Kidney epithelial cell (primary cell): ENCODE measurements at regions not wholly inside any gene's neighbourhood (a gene's known extent, or its start where the extent isn't known, plus 50 kb on each side); places are given as distances from the start of the nearest gene placed in this dataset.
"Not testable (repeated sequence)": the region's sequence is repeated elsewhere in the genome, so short reads cannot be mapped to it uniquely, and the experiment has no call there.

Experiments used
- DNase-seq: peaks from one replicate; pipeline ENCODE4 v3.0.0-alpha.2; 2010; ENCODE audit warnings: low read depth
- H3K27me3 ChIP-seq: 2 replicates; pipeline ENCODE4 v1.6.0; 2011; ENCODE audit warnings: low read length; ENCODE audit not compliant: control insufficient read depth, insufficient read depth
- H3K36me3 ChIP-seq: 2 replicates; pipeline ENCODE4 v1.5.1; 2011; ENCODE audit warnings: low read length; ENCODE audit not compliant: control insufficient read depth, insufficient read depth
- H3K4me3 ChIP-seq: 2 replicates; pipeline ENCODE4 v1.5.1; 2011; ENCODE audit warnings: low read depth, mild to moderate bottlenecking, control low read depth, low read length
- CTCF ChIP-seq: IDR thresholded peaks from 2 replicates; pipeline ENCODE4 v1.5.1; 2011; ENCODE audit warnings: mild to moderate bottlenecking, moderate library complexity, low read length, control low read depth, inconsistent platforms; ENCODE audit not compliant: insufficient read depth, poor library complexity, severe bottlenecking

- Histone ChIP-seq H3K36me3 (no peaks in the 10 kb centered on the region), H3K4me3 (no peak overlapping the region), H3K27me3 (peaks cover 8% of the 10 kb centered on the region)
- TF ChIP-seq CTCF = no peak
- no peak for DNase-seq
These were observed 78.4 kb downstream of the CCNG2 start for GRCh38 chr4:77235289-77235854.

GRCh38 chr4:77236806-77237205, 79.8 kb downstream of the CCNG2 start:
- Histone ChIP-seq H3K4me3 (no peak overlapping the region), H3K27me3 (peaks cover 11% of the 10 kb centered on the region), H3K36me3 (no peaks in the 10 kb centered on the region)
- no peak for TF ChIP-seq CTCF
- no peak for DNase-seq

DNA sequence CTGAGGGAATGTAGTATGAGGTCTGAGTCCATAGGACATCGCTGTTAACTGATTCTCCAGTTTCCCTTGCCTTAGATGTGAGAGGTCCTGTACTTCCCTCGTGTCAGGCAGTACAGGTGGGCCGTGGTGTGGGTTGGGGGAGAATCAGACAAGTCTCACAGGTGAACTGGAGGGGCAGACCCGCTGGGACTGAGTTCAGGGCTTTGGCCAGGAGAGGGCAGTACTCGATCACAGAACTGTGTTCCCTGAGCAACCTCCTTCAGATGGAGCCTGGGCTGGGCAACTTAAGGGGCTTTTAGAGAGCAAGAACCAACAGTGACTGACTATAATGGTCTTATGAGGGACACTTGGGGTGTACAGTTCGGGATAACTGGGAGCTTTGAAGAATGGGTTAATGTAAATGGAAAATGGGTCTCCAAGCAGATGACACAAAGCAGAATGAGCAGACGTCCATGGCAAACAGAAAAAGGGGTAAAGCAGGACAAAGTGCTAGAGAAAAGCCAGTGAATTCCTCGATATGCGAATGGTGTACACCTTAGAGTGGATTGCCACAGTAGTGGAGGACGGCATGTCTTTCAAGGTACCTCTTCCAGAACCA, 83.6 kb downstream of the CCNG2 start:
- DNase-seq = no peak
- Histone ChIP-seq H3K4me3 (no peak overlapping the region), H3K27me3 (peaks cover 9% of the 10 kb centered on the region), H3K36me3 (no peaks in the 10 kb centered on the region)
- TF ChIP-seq CTCF = peak; percentile 83

DNA sequence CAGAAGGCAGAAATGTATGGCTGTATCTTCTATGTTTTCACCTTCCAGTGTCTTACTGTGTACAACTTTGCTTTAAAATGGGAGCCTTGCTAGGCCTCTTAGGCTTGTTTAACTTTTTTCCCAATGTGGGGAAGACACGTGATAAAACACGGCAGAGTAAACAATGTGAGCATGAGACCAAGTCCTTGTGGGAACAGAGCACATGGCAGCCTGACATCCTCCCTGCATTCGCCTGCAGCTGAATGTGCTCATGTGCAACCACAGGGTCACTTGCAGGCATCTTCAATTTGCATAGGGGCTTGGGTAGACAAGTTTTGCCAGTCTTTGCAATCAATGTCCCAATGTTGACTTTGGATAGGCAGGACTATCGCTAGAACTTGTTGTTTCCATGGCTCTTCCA, 91.8 kb downstream of the CCNG2 start:
- H3K27me3 ChIP-seq = no peaks in the 10 kb centered on the region
- H3K4me3 ChIP-seq = no peak overlapping the region
- no peak for TF ChIP-seq CTCF
- no peak for DNase-seq
- no peaks in the 10 kb centered on the region for H3K36me3 ChIP-seq

DNA sequence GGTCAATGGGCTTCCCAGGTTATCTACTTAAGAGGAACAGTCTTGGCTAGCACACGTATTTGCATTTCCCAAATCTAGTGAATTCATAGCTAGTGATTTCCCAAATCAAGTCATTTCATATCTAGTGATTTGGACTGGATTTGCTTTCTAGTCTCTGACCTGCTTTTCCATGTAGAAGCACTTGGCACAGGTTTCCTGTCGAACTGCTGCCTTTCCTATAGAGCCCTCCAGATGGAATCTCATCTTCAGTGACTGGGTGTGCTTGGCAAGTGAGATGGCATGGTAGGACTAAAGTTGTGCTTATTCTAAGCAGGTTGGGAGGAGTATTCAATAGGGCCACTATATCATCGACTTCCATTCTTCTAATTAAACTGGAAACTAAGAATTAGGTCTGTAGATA, 94.7 kb downstream of the CCNG2 start:
- no peak for DNase-seq
- Histone ChIP-seq H3K4me3 (no peak overlapping the region), H3K36me3 (no peaks in the 10 kb centered on the region), H3K27me3 (no peaks in the 10 kb centered on the region)
- no peak for TF ChIP-seq CTCF

DNA sequence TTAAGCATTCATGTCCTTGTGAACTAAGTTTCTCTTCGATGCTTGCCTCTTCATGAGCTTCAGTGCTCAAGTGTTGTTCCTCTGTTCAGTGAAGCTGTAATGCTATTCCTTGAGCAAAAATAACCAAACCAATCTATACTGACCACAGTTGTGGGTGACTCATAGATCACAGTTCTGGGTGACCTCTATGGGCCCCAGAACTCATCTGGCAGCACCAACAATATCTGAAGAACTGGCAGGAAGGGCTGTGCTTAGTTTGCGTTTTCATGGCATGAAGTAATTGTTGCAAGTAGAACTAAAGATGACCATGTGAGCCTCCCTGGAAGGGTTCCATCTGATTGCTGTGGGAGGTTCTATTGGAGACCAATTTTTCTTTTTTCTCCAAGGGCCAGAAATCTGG, 106.2 kb downstream of the CCNG2 start:
- H3K4me3 ChIP-seq = no peak overlapping the region
- H3K27me3 ChIP-seq = no peaks in the 10 kb centered on the region
- no peaks in the 10 kb centered on the region for H3K36me3 ChIP-seq
- TF ChIP-seq CTCF = no peak
- no peak for DNase-seq

DNA sequence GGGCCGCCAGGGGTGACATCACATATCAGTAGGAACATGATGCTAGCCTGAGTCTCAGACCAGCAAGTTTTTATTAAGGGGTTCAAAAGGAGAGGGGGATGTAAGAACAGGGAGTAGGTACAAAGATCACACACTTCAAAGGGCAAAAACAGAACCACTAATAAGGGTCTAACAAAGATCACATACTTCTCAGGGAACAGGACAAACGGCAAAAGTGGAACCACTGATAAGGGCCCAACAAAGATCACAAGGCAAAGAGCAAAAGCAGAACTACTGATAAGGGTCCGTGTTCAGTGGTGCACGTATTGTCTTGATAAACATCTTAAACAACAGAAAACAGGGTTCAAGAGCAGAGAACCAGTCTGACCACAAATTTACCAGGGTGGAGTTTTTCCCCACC, 107.0 kb downstream of the CCNG2 start:
- H3K27me3 ChIP-seq, DNase-seq, H3K36me3 ChIP-seq: not testable (repeated sequence)

More for the DNA sequence above, 107.0 kb downstream of the CCNG2 start:
- H3K4me3 ChIP-seq = not testable (repeated sequence)
